Epithelial cell of esophagus (primary cell): ENCODE measurements at regions not wholly inside any gene's neighbourhood (a gene's known extent, or its start where the extent isn't known, plus 50 kb on each side); places are given as distances from the start of the nearest gene placed in this dataset.

Source experiments
- DNase-seq: peaks from one replicate; pipeline ENCODE4 v3.0.0; 2010; ENCODE audit warnings: low read depth
- H3K4me3 ChIP-seq: 2 replicates; pipeline ENCODE4 v1.5.1; 2011; ENCODE audit warnings: mild to moderate bottlenecking, low read length, control low read depth
- TF ChIP-seq, protein P1 (sequence below): IDR thresholded peaks from 2 replicates; pipeline ENCODE4 v1.5.1; 2011; ENCODE audit warnings: low read depth, mild to moderate bottlenecking, low read length, control low read depth, inconsistent platforms; ENCODE audit not compliant: insufficient read depth; ENCODE audit errors: missing control alignments

DNA sequence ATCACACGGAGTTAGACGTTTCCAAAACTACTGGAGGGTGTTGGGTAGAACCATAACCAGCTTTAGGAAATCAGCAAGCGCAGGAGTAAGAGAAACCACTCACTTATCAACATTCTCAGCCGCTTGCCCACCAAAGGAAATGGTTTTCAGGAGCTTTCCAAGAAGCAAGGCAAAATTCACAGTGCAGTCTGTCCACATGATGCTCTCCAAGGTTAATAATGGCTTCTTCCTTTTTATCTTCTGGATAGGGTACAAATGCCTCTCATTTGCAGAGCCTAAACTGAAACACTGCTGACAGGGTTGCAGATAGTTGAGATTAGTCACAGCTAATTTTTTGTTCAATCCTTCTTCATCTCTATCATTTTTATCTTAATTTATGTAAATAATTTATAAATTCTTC lies 705.4 kb downstream of the RAB28 start:
- no peak overlapping the region for H3K4me3 ChIP-seq
- no peak for DNase-seq

DNA sequence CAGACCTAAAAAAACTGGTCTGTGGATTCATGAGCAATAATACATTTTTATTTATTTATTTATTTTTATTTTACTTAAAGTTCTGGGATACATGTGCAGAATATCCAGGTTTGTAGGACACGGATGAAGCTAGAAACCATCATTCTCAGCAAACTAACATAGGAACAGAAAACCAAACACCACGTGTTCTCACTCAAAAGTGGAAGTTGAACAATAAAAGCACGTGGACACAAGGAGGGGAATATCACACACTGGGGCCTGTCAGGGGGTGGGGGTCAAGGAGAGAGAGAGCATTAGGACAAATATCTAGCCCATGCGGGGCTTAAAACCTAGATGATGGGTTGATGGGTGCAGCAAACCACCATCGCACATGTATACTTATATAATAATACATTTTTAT lies 705.9 kb downstream of the RAB28 start:
- no peak for DNase-seq
- TF ChIP-seq, protein P1, sequence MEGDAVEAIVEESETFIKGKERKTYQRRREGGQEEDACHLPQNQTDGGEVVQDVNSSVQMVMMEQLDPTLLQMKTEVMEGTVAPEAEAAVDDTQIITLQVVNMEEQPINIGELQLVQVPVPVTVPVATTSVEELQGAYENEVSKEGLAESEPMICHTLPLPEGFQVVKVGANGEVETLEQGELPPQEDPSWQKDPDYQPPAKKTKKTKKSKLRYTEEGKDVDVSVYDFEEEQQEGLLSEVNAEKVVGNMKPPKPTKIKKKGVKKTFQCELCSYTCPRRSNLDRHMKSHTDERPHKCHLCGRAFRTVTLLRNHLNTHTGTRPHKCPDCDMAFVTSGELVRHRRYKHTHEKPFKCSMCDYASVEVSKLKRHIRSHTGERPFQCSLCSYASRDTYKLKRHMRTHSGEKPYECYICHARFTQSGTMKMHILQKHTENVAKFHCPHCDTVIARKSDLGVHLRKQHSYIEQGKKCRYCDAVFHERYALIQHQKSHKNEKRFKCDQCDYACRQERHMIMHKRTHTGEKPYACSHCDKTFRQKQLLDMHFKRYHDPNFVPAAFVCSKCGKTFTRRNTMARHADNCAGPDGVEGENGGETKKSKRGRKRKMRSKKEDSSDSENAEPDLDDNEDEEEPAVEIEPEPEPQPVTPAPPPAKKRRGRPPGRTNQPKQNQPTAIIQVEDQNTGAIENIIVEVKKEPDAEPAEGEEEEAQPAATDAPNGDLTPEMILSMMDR: no peak
- no peak overlapping the region for H3K4me3 ChIP-seq

More for the DNA sequence above, 705.4 kb downstream of the RAB28 start:
- TF ChIP-seq, protein P1: no peak

DNA sequence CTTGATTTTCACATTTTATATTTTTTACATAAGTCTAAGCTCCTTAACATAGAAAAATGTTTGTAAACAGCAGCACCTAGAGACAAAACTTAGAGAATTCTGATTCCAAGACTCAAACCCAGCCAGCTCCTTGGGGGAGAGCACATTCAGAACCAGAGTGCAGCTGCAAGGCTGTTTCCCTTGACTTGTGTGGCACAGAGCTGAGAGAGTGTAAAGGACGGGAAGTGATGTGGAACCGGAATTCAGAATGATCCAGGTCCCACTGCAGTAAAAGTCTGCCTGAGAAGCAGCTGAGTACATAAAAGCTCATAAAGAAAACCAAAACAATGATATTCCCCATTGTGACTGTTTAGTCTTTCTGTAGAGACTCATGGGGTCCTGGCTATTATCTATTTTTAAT lies 713.8 kb downstream of the RAB28 start:
- no peak overlapping the region for H3K4me3 ChIP-seq
- DNase-seq: no peak
- TF ChIP-seq, protein P1: no peak

DNA sequence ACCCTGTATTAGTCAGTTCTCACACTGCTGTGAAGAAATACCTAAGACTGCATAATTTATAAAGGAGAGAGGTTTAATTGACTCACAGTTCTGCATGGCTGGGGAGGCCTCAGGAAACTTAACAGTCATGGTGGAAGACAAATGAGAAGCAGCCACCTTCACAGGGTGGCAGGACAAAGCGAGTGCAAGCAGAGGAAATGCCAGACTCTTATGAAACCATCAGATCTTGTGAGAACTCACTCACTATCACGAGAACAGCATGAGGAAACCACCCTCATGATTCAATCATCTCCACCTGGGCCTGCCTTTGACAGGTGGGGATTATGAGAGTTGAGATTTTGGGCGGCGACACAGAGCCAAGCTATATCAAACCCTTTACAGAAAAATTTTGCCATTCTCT lies 722.4 kb downstream of the RAB28 start:
- TF ChIP-seq, protein P1: no peak
- DNase-seq: peak; percentile 4
- H3K4me3 ChIP-seq: no peak overlapping the region

DNA sequence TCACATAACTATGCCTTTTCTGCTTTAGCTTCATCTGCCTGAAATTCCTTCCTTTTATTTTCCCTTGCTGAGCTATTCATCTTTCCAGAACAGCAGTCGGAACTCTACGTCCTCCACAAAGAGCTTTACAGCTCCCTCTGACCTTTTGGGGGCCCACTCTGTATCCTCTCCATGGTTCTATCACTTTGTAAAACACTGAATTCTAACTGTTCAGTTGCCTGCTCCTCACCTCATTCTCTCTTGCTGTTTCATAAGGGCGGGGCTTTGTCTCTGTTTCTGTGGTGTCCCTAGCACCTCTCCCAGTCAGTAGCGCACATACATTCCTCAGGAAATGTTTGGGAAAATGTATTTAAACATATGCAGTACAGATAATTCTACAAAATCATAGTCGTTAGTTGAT lies 737.0 kb downstream of the RAB28 start:
- TF ChIP-seq, protein P1: no peak

DNA sequence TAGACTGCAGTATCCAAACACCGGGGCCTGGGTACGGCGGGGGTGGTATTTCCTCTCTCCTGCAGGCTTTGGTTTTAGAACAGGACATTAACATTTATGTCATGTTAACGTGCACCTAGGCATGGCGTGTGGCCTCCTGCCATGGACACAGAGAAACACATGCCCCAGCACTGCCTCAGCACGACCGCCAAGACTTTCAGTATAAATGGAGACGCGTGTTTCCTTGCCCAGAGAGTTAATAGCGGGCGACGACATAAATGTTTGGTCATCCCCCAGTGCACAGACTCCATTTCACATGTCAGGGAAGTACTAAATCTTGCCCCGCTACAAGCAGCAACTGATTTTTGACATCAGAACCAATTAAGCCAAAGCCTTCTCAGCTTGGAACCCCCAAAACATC lies 737.9 kb downstream of the RAB28 start:
- no peak for DNase-seq

More for the DNA sequence above, 737.0 kb downstream of the RAB28 start:
- H3K4me3 ChIP-seq: no peak overlapping the region
- DNase-seq: no peak

DNA sequence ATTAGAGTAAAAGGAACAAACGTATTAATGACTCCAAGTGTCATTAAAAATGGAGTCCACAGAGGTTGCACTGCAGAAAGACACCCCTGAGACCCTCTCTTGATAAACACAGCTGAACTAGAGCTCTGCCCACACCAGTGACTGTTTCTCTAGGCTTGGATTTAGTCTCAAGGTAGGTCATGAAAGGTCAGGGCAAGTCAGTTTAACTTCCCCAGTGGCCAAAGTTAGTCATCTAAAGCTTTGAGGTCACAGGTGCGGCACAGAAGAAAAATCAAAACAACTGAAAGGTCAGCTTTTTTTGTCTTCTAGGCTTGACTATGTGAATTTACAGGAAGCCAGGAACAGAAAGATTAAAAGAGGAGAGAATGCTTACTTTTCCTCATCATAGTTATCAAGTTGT lies 749.6 kb downstream of the RAB28 start:
- TF ChIP-seq, protein P1: no peak
- no peak for DNase-seq
- H3K4me3 ChIP-seq: no peak overlapping the region

More for the DNA sequence above, 737.9 kb downstream of the RAB28 start:
- TF ChIP-seq, protein P1: no peak
- no peak overlapping the region for H3K4me3 ChIP-seq
